ENCODE measurements at regions not wholly inside any gene's neighbourhood (a gene's known extent, or its start where the extent isn't known, plus 50 kb on each side); places are given as distances from the start of the nearest gene placed in this dataset.

GRCh38 chr6:22970004-22970403 lies 400.6 kb downstream of the HDGFL1 start:
- TF ChIP-seq CTCF (IDR thresholded peaks at IDR 0.05) = no peak
- Histone ChIP-seq H3K27ac (no peak overlapping the region), H3K27me3 (no peaks in the 10 kb centered on the region), H3K4me1 (no peaks in the 10 kb centered on the region), H3K4me3 (no peak overlapping the region), H3K9me3 (no peaks in the 10 kb centered on the region), H3K36me3 (no peaks in the 10 kb centered on the region)
- ATAC-seq (no peak), DNase-seq (no peak)
- 88 to 96% methylated on average over 1 of the region's 1 CpG for WGBS, 2 donors
- intact Hi-C loops (cut with DNase I) = no loop called here

GRCh38 chr6:22972771-22973170 lies 403.4 kb downstream of the HDGFL1 start:
- no peak for TF ChIP-seq CTCF (IDR thresholded peaks at IDR 0.05)
- no peak for ATAC-seq

GRCh38 chr6:22975079-22975478 lies 405.7 kb downstream of the HDGFL1 start:
- Histone ChIP-seq H3K9me3 (no peaks in the 10 kb centered on the region), H3K4me3 (no peak overlapping the region), H3K27ac (no peak overlapping the region), H3K4me1 (no peaks in the 10 kb centered on the region), H3K36me3 (no peaks in the 10 kb centered on the region), H3K27me3 (no peaks in the 10 kb centered on the region)
- DNase-seq (no peak), ATAC-seq (no peak)
- WGBS, 2 donors = 36 to 46% methylated on average over 1 of the region's 1 CpG
- TF ChIP-seq CTCF (IDR thresholded peaks at IDR 0.05) = no peak
- intact Hi-C loops (cut with DNase I) = no loop called here

More at GRCh38 chr6:22972771-22973170, 403.4 kb downstream of the HDGFL1 start:
- intact Hi-C loops (cut with DNase I) = no loop called here
- no peak overlapping the region for H3K4me3 ChIP-seq
- no peaks in the 10 kb centered on the region for H3K4me1 ChIP-seq
- H3K9me3 ChIP-seq = no peaks in the 10 kb centered on the region
- no peak overlapping the region for H3K27ac ChIP-seq
- no peak for DNase-seq
- H3K36me3 ChIP-seq = no peaks in the 10 kb centered on the region
- no peaks in the 10 kb centered on the region for H3K27me3 ChIP-seq
- 87 to 90% methylated on average over 3 of the region's 3 CpGs for WGBS, 2 donors

- Histone ChIP-seq H3K9me3 (peaks cover 0 to 26% (median 0%) of the 10 kb centered on the region in 11 donors), H3K36me3 (no peaks in the 10 kb centered on the region), H3K4me1 (no peaks in the 10 kb centered on the region), H3K4me3 (no peak overlapping the region), H3K27ac (no peak overlapping the region), H3K27me3 (no peaks in the 10 kb centered on the region)
- WGBS, 2 donors = 65 to 73% methylated on average over 2 of the region's 2 CpGs
- no peak for TF ChIP-seq CTCF (IDR thresholded peaks at IDR 0.05)
- intact Hi-C loops (cut with DNase I) = no loop called here
- DNase-seq = no peak
- no peak for ATAC-seq
These were observed 411.1 kb downstream of the HDGFL1 start for GRCh38 chr6:22980446-22980845.
